WTC11 (cell line): ENCODE measurements at regions not wholly inside any gene's neighbourhood (a gene's known extent, or its start where the extent isn't known, plus 50 kb on each side); places are given as distances from the start of the nearest gene placed in this dataset.

ENCODE experiments used
- CTCF ChIP-seq: fragments of 200-600 bp; IDR thresholded peaks from 2 replicates; pipeline ENCODE4 v1.8.0; 2022; ENCODE audit warnings: antibody characterized with exemption
- NFE2L1 ChIP-seq: sonication (generic); formaldehyde crosslinking; IDR thresholded peaks from 2 replicates; pipeline ENCODE4 v1.8.1; 2023; ENCODE audit warnings: missing genetic modification reagents
- NR2C2 ChIP-seq: sonication (generic); formaldehyde crosslinking; IDR thresholded peaks from 2 replicates; pipeline ENCODE4 v1.8.0; 2022; ENCODE audit warnings: mild to moderate bottlenecking, missing genetic modification reagents
- ZNF263 ChIP-seq: sonication (generic); formaldehyde crosslinking; IDR thresholded peaks from 2 replicates; pipeline ENCODE4 v1.8.1; 2022; ENCODE audit warnings: low read depth, mild to moderate bottlenecking, moderate library complexity, missing genetic modification reagents

- no peak for TF ChIP-seq NFE2L1 (CRISPR knock-in tag)
- TF ChIP-seq ZNF263 = no peak
- no peak for TF ChIP-seq NR2C2
- no peak for TF ChIP-seq CTCF
These were observed 167.4 kb upstream of the LDB2 start for GRCh38 chr4:17065821-17066220.
